ENCODE measurements at regions not wholly inside any gene's neighbourhood (a gene's known extent, or its start where the extent isn't known, plus 50 kb on each side); places are given as distances from the start of the nearest gene placed in this dataset.

DNA sequence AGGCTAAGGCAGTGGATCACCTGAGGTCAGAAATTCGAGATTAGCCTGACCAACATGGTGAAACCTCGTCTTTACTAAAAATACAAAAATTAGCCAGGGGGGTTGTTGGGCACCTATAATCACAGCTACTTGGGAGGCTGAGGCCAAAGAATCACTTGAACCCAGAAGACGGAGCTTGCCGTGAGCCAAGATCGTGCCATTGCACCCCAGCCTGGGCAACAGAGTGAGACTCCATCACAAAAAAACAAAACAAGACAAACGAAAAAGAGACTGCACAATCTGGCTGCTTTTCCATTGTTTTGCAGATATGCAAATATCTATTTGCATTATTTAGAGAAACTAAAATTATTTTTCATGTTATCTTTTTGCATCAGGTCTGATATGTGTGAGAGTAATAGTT, 83.6 kb downstream of the ZNF486 start:
- whole genome bisulfite sequencing, 5 donors = 80 to 90% (median 85%) methylated on average over 6 of the region's 6 CpGs
- intact Hi-C loops (cut with DNase I; ENCODE audit: low total_unique reads) = no loop called here

GRCh38 chr19:20250121-20250520, 83.1 kb downstream of the ZNF486 start:
- 13 to 48% (median 27%) methylated on average over 1 of the region's 1 CpG for WGBS, 5 donors
- DNase-seq = no peak

More for the DNA sequence above, 83.6 kb downstream of the ZNF486 start:
- Histone ChIP-seq H3K4me1 (peaks cover 0 to 9% (median 2%) of the 10 kb centered on the region in 4 donors), H3K36me3 (no peaks in the 10 kb centered on the region), H3K27ac (no peak overlapping the region), H3K9me3 (no peaks in the 10 kb centered on the region), H3K4me3 (no peak overlapping the region), H3K27me3 (no peaks in the 10 kb centered on the region)
- DNase-seq = no peak
- TF ChIP-seq CTCF (IDR thresholded peaks at IDR 0.05) (no peak), POLR2A (IDR thresholded peaks at IDR 0.05) (no peak), POLR2AphosphoS5 (IDR thresholded peaks at IDR 0.05) (no peak), EP300 (IDR thresholded peaks at IDR 0.05) (no peak)

More at GRCh38 chr19:20250121-20250520, 83.1 kb downstream of the ZNF486 start:
- Histone ChIP-seq H3K27ac (no peak overlapping the region), H3K36me3 (no peaks in the 10 kb centered on the region), H3K4me3 (no peak overlapping the region), H3K9me3 (no peaks in the 10 kb centered on the region), H3K4me1 (peaks cover 0 to 9% (median 2%) of the 10 kb centered on the region in 4 donors), H3K27me3 (no peaks in the 10 kb centered on the region)
- no peak for TF ChIP-seq CTCF (IDR thresholded peaks at IDR 0.05)
- no peak for TF ChIP-seq EP300 (IDR thresholded peaks at IDR 0.05)
- TF ChIP-seq POLR2AphosphoS5 (IDR thresholded peaks at IDR 0.05) = no peak
- TF ChIP-seq POLR2A (IDR thresholded peaks at IDR 0.05) = no peak
- intact Hi-C loops (cut with DNase I; ENCODE audit: low total_unique reads) = no loop called here

Small RNAs in the stretch of these regions (small RNA-seq; reads per million reads assigned to genes)
- gene MIR1270 = 0.95 to 1.5 (median 1.2) reads per million in 4 donors
